GM10248 (cell line): ENCODE measurements at regions not wholly inside any gene's neighbourhood (a gene's known extent, or its start where the extent isn't known, plus 50 kb on each side); places are given as distances from the start of the nearest gene placed in this dataset.

Experiments used
- CTCF ChIA-PET: fragments of 300-600 bp; sonication (Branson Sonifier 250); formaldehyde crosslinking; extraction: SDS; loops from one replicate; lab custom pipeline; 2021; ENCODE audit warnings: antibody characterized with exemption; lab: Yijun Ruan, JAX
- POLR2A ChIA-PET: fragments of 350-650 bp; sonication (Branson Sonifier 250); formaldehyde crosslinking; extraction: SDS; loops from one replicate; lab custom pipeline; 2020; ENCODE audit warnings: antibody characterized with exemption; lab: Yijun Ruan, JAX
- DNase-seq: peaks from one replicate; pipeline ENCODE4 v3.0.0; 2012; ENCODE audit errors: extremely low spot score
- CTCF ChIP-seq: IDR thresholded peaks from 2 replicates; pipeline ENCODE4 v1.5.1; 2012; ENCODE audit warnings: mild to moderate bottlenecking, low read depth; ENCODE audit errors: extremely low read depth, missing control alignments, control extremely low read depth

DNA sequence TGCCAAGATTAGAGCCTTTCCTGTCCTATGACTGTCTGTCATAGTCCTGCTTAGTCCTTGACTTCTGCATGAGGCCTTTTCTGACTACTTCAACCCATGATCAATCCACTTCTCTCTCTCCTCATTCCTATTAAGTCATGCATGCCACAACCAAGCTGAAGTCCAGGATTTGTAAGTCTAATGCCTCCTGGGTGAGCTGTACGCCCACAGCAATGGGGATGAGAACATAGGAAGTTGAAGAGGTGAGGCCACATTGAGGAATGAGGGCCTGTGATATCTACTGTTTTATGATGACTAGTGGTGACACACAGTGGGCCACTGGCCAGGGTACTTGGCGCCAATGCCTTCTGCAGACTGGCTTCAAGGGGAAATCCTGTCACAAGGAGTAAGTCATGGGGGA is 994.1 kb upstream of the TMEM132C start:
- DNase-seq, result no peak
- ChIA-PET POLR2A (no interaction called here), CTCF (interaction anchor here (1.0 kb wide), 1 partner anchor 8 kb away, joined by 3 read pairs; no protein-coding TSS in a partner anchor)
- no peak for TF ChIP-seq CTCF

DNA sequence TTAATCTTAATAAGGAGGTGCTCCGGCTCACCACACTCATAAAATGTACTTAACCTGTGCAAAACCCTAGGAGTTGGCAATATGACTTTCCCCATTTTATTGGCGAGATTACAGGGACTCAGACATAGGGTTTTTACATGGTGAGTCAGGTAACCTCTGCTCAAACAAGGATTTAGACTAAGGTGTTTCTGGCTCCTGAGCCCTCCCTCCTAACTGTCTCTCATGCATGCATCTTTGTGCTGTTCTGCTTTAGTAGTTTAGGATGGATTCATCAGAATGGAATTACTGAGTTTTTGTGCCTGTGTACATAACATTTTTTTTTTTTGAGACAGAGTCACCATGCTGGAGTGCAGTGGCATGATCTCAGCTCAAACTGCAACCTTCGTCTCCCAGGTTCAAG is 993.3 kb upstream of the TMEM132C start:
- TF ChIP-seq CTCF, result no peak
- ChIA-PET CTCF (no interaction called here), POLR2A (no interaction called here)
- DNase-seq, result no peak

GRCh38 chr12:127275416-127275815 is 991.6 kb upstream of the TMEM132C start:
- ChIA-PET CTCF (no interaction called here), POLR2A (no interaction called here)
- DNase-seq, result no peak
- no peak for TF ChIP-seq CTCF

DNA sequence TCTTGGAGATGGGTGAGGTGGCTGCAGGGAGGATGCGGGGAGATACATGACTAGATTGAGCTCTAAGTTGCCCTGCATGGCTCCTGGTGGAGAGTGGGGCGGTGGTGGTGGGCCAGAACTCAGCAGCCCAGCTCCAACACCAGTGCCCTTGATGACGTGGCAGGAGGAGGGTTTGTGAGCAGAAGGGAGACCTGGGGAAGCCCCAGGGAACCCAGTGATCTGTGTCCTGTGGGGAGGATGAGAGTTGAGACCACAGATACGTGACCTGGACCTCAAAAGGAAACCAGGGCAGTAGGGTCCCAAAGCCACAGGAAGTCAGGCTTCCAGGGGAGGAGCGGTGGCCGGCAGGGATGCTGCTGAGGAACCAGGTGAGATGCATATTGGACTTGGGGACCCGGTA is 989.1 kb upstream of the TMEM132C start:
- CTCF ChIA-PET, result interaction anchor here (2.0 kb wide), 1 partner anchor 9 kb away, joined by 7 read pairs; no protein-coding TSS in a partner anchor
- no peak for DNase-seq
- POLR2A ChIA-PET, result no interaction called here
- no peak for TF ChIP-seq CTCF

- CTCF ChIA-PET, result no interaction called here
- TF ChIP-seq CTCF, result no peak
- POLR2A ChIA-PET, result no interaction called here
- DNase-seq, result no peak
Measured at GRCh38 chr12:127278351-127278750, 988.6 kb upstream of the TMEM132C start.

DNA sequence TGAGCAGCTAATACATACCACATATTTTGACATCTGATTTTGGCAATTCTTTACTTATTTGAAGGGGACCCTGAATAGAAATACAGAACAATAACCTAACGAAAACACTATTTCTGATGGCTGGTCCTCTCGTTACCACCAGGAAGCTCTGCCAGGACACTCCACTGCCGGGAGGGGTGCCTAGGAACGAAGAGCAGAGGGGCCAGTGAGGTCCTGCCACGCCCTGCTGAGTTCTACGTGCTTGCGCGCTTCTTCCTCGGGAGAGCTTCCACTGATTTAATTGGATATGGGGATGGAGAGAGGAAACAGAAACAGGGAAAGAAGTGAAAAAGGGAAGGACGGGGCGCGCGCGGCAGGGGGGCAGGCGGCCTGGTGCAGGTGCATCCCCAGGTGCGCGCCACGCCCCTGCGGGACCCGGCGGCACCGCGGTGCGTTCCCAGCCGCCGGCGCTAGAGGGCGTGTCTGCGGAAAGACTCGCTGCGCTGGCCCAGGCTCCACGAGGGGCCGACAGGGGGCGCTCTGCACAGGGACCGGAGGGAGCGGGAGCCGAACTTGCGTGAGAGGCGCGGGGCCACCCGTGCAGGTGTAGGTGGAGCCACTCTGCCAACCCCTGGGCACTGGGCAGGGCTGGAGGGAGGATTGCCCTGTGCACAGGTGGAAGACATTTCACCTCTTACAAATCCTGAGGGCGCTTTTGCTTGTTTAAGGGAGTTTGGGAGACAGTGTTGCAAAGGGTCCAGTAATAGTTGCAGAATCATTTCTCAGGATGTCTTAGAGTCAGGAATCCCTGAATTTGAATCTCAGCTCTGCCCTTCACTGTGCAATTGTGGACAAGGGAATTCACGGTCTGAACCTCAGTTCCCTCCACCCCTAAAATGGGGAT is 986.3 kb upstream of the TMEM132C start:
- peak; percentile 46 for DNase-seq
- ChIA-PET POLR2A (no interaction called here), CTCF (interaction anchor here (0.9 to 1.0 kb wide), 3 partner anchors 8 to 40 kb away, joined by 3 read pairs; no protein-coding TSS in a partner anchor)
- TF ChIP-seq CTCF, result peak; percentile 72
